ENCODE measurements at regions not wholly inside any gene's neighbourhood (a gene's known extent, or its start where the extent isn't known, plus 50 kb on each side); places are given as distances from the start of the nearest gene placed in this dataset.
"Not testable (repeated sequence)": the region's sequence is repeated elsewhere in the genome, so short reads cannot be mapped to it uniquely, and the experiment has no call there.

DNA sequence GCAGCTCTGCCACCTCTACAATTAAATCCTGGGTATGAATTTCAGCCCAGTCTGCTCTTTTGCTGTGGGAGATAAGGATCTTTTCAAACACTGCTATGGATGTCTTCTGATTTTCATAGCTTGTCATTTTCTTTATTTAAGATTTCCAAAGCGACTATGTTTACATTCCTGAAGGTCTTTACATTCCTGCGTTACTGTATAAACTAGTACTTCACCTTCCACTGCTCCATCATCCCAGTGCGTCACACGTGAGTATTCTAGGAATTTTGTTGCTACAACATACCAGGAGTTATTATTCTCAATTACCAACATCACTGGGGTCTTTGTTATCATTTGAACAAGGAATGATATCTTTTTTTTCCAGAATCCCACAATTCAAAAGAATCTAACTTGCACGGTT lies 944.7 kb downstream of the SORCS3 start:
- H3K4me3 ChIP-seq (ENCODE audit: low read length): no peak overlapping the region
- DNase-seq (ENCODE audit: low read depth, low spot score): no peak

DNA sequence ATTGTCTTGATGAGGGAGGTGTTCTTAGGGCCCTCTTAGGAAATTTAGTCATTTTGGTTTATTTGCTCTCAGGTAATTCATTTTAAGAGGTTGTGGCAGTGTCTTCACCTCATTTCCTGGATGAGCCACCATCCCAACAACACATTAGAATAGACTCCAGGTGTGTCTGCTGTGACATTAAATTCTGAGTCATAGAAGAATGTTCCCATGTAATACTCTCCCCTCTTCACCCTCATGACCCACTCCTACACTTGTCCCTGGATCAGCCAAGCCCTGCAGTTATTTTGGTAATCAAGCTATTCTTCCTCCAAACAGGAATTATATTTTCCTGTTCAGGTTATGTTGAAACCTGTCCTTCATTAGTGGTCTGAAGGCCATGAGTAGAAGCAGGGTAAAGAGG lies 944.1 kb downstream of the SORCS3 start:
- no peak overlapping the region for H3K4me3 ChIP-seq (ENCODE audit: low read length)
- DNase-seq (ENCODE audit: low read depth, low spot score): no peak

DNA sequence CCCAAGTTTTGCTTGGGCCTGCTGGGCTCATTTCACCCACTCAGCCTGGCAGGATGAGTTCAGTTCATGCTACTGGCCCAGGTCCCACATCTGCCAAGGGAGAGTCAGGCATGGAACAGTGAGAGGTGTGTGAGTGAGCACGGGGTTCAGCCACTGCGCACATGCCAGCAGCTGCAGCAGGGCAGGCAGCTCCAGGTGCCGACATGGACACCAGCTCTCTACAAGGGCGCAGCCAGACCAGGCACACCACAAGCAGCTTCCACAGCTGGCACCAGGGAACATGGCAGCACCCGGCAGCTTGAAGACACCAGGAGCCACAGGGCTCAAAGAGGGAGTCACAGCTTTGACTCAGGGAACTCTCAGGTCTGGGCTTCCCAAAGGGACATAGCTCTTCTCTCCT lies 938.0 kb downstream of the SORCS3 start:
- H3K4me3 ChIP-seq (ENCODE audit: low read length): no peak overlapping the region
- no peak for DNase-seq (ENCODE audit: low read depth, low spot score)

DNA sequence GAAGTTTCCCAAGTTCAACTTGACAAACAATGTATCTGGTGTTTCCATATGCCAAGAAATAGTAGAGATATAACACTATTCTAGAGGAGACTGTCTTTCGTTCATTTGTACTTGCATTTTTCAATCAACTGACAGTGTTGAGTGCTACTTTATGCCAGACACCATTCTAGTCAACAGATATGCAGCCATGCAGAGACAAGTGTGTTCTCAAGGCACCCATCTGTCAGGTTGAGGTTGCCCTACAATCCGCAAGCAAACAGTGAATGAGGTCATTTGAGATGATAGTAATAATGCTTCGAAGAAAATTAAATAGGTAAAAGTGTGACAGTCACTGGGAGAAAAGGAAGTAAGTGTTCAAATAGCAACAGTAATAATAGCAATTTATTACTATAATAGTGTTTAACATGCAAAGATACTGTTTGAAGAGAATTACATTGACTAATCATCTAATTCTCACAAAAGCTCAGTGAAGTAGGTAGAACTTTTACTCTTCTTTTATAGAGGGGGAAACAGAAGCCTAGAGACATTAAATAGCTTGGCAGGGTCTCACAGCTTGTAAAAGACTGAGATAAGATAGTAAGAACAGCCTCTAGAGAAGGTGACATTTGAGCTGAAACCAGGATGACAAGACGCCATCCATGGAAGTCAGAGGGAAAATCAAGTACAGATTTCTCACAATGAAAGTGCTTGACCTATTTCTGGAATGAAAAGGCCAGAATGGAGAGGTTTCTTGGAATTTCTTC lies 936.9 kb downstream of the SORCS3 start:
- no peak overlapping the region for H3K4me3 ChIP-seq (ENCODE audit: low read length)
- DNase-seq (ENCODE audit: low read depth, low spot score): no peak

DNA sequence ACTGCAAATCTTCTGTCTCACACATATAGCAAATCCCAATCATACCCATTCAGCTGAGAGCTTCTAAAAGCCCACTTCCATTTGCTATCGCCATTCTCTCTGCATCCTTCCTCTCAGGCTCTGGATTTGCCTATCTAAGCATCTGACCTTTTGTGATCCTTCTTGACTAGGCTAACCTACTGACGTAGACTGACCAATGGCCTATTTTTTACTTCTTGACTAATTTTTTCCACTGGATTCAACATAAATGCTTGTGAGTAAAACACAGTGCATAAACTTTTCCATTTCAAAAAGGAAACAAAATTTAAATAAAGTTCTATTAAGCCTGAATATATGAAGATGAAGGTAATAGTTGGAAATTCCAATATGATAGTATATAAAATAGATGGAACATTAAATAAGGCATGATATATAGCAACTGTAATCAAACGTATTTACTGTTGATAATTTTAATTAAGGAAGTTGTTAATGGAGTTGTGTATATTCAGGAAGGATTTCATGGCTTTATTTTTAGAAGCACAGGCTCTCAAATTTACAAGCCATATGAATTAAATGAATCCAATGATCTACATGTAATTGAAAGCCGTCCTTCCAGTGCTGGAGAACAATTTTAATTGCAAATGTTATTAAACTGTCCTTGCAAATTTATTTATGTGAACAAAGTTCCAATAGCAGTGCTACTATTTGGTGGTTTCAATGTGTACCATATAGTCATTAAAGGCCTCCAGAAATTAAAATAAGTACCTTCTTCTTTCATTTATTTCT lies 918.4 kb downstream of the SORCS3 start:
- H3K4me3 ChIP-seq (ENCODE audit: low read length): no peak overlapping the region
- no peak for DNase-seq (ENCODE audit: low read depth, low spot score)

DNA sequence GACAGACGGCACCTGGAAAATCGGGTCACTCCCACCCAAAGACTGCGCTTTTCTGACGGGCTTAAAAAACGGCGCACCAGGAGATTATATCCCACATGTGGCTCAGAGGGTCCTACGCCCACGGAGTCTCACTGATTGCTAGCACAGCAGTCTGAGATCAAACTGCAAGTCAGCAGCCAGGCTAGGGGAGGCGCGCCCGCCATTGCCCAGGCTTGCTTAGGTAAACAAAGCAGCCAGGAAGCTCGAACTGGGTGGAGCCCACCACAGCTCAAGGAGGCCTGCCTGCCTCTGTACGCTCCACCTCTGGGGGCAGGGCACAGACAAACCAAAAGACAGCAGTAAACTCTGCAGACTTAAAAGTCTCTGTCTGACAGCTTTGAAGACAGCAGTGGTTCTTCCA lies 909.4 kb downstream of the SORCS3 start:
- not testable (repeated sequence) for H3K4me3 ChIP-seq (ENCODE audit: low read length); DNase-seq (ENCODE audit: low read depth, low spot score)

DNA sequence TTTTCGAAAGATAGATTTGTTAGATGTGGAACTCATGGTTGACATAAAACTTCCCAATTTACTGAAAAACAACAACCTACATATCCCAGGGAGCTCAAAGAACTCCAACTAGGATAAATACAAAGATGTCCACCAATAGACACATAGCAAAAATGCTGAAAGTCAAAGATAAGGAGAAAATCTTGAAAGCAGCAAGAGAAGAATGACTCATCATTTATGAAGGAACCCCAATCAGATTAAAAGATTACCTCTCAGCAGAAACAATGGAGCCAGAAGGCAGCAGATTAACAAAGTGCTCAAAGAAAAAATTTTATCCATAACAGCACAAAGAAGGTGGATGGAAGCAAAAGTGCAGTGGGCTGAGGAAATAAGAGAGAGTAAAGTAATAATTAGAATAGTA lies 908.6 kb downstream of the SORCS3 start:
- no peak overlapping the region for H3K4me3 ChIP-seq (ENCODE audit: low read length)
- DNase-seq (ENCODE audit: low read depth, low spot score): no peak

DNA sequence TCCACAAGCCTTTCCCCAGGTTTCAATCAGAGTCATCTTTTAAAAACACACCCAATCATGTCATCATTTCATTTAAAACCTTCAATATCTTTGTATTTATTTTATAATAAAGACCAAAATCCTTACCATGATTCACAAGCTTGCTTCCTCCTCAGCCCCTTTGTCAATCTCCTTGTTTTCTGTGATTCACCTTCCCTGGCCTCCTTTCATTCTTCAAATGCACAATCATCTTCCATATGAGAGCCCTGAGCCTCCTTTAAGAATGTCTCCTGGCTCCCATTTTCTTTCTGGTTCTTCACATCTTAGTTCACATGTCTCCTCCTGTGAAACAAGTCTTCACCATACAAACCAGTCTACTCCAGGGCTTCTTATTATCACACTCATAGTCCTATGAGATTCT lies 904.0 kb downstream of the SORCS3 start:
- no peak for DNase-seq (ENCODE audit: low read depth, low spot score)
- no peak overlapping the region for H3K4me3 ChIP-seq (ENCODE audit: low read length)

DNA sequence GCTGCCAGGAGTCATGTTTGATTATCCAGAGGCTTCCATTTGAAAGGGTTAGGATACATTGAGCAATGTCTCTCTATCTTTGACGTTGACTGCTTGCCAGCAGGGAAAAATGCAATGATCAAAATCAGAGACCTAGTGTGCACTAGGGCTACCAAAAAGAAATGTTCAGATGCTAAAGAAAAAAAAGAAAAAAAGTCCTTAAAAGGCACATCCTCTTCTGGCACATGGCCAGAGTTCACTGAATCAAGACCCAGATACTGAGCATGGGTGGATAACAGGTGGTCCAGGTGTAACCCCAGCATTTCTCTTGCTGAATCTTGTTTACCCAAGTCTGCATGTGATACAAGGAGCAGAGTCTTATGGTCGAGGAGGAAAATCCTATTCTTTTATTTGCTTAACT lies 899.3 kb downstream of the SORCS3 start:
- DNase-seq (ENCODE audit: low read depth, low spot score): no peak
- H3K4me3 ChIP-seq (ENCODE audit: low read length): no peak overlapping the region

DNA sequence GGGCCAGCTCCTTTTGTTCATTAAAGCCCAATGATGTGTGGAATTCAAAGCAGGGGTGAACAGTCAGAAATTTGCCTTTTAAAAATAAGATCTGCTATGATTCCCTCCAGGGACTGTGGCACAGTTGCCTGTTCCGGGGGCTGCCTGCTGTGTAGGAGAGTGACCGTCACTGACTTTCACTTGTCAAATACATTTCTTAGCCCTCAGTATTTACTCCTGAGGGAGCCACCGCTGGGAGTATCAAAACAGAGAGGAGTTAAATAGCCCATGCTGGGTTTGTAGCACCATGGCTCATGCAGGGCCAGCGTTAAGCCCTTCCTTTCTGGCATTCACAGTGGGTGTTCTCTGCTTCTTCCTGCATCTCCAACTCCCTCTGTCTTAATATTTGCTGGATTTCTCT lies 897.8 kb downstream of the SORCS3 start:
- no peak for DNase-seq (ENCODE audit: low read depth, low spot score)
- no peak overlapping the region for H3K4me3 ChIP-seq (ENCODE audit: low read length)

DNA sequence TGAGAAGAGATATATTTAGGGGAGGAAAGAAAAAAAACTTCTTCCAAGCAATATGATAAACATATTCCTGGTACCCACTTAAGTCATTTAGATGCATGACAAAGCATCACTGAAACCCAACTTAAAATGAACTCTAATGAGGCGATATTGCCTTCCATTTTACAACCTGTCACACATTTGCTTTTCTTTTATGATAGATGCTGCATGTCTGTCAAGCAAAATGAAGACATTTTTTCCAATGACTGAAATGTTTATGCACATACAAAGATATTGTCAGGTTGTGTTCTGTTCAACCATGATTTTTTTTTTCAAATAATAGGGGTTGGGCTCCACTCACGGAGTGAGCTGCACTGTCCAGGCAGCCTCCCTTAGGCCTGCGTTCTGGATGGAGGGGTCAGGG lies 894.4 kb downstream of the SORCS3 start:
- no peak overlapping the region for H3K4me3 ChIP-seq (ENCODE audit: low read length)
- no peak for DNase-seq (ENCODE audit: low read depth, low spot score)

DNA sequence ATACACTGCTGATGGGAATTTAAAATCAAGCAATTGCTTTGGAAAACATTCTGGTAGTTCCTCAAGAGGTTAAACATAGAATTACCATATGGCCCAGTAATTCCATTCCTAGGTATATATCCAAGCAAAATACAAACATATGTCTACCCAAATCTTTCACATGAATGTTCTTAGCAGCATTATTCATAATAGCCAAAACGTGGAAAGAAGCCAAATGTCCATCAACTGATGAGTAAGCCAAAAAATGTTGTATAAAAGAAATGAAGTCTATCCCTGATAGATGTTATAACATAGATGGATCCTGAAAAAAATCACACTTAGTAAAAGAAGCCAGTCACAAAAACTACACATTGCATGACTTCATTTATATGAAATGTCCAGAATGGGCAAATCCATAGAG lies 893.0 kb downstream of the SORCS3 start:
- DNase-seq (ENCODE audit: low read depth, low spot score): no peak
- H3K4me3 ChIP-seq (ENCODE audit: low read length): no peak overlapping the region

DNA sequence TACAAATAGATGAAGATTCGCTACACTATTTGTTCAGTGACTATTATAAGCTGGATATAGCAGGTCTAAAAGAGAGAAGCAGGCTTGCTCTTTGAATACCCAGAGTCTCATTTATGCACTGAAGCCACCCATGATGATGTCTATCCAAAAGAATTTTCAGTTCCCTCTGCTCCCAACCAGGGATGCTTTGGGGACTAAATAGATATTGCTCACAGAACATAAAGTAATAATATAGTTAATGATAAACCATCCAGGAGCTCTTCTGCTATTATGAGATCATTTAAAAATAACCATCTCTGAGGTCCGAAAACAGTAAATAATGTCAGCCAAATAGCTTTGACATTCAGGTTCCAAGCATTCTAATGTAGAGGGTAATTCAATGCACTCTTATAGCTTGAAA lies 875.4 kb downstream of the SORCS3 start:
- no peak for DNase-seq (ENCODE audit: low read depth, low spot score)
- no peak overlapping the region for H3K4me3 ChIP-seq (ENCODE audit: low read length)

DNA sequence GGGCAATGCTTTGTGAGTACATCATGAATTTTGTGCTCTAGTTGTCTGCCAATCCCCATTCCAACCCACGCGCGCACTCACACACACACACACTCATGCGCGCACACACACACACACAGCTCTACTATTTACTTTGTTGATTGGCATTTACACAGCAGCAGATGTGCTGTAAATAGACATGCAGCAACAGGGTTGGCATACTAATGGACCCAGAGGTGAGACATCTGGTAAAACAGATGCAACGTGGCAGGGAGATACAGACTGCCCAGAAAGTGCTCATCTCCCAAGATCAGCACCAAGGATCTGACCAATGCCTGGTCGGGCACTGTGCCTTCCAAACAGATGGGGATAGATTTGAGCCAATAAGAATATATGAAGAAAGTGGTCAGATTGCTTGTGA lies 873.0 kb downstream of the SORCS3 start:
- H3K4me3 ChIP-seq (ENCODE audit: low read length): no peak overlapping the region

DNA sequence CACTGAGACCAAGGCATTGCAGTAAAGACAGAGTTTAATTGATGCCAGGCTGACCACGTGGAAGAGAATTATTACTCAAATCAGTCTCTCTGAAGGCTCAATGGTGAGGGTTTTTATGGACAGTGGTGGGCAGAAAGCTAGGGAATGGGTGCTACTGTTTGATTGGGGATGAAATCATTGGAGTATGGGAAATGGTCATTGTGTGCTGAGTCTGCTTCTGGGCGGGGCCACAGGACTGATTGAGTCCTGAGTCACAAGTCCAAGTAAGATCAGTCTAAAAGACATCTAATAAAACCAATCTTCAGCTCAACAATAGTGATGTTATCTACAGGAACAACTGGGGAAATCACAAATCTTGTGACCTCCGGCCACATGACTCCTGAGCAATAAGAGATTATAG lies 868.4 kb downstream of the SORCS3 start:
- DNase-seq (ENCODE audit: low read depth, low spot score): no peak
- H3K4me3 ChIP-seq (ENCODE audit: low read length): no peak overlapping the region

More for the DNA sequence above, 873.0 kb downstream of the SORCS3 start:
- no peak for DNase-seq (ENCODE audit: low read depth, low spot score)

DNA sequence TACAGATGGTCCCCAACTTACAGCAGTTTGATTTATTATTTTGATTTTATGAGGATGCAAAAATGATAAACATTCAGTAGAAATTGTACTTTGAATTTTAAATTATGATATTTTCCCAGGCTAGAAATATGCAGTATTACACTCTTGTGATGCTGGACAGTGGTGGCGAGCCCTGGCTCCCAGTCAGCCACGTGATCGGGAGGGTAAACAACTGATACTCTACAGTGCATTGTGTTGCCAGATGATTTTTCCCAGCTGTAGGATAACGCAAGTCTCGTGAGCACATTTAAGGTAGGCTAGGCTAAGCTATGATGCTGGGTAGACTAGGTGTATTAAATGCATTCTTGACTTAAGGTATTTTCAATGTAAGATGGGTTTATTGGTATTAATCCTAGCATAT lies 865.2 kb downstream of the SORCS3 start:
- no peak for DNase-seq (ENCODE audit: low read depth, low spot score)
- no peak overlapping the region for H3K4me3 ChIP-seq (ENCODE audit: low read length)

DNA sequence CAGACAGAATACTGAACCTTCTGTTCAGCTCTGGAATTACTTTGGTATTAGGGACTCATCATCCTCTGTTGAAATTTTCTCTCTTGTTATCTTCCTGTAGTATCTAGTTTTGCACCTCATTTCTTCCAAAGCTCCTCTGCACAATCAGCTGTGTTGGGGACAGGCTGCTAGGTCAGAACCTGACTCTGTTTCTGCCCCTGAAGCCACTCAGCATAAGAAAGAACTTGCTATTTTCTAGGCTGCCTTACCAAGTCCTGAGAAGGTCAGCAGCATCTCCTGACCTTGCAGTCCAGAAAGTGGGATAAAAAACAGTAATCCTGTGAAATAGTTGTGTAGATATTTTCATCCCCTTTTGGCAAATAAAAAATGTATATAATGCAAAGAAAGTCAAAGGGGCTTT lies 862.6 kb downstream of the SORCS3 start:
- DNase-seq (ENCODE audit: low read depth, low spot score): no peak
- no peak overlapping the region for H3K4me3 ChIP-seq (ENCODE audit: low read length)

DNA sequence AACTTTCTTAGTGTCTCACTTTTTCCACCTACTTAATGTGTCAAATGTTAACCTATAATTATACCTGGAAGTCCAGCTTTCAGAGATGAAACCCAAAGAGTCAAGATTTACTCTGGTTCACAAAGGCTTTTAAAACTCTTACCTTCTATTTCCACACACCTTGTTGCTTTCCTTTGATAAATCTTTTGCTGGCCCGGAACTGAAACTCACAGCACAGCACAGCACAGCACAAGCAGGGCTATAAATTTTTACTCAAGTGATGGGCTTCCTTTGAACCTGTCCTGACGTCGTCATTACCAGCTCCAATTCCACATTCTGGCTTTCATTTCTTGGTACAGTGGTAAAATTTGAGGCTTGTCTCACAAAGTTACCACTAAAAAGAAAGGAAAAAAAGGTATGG lies 861.0 kb downstream of the SORCS3 start:
- no peak for DNase-seq (ENCODE audit: low read depth, low spot score)
- no peak overlapping the region for H3K4me3 ChIP-seq (ENCODE audit: low read length)

DNA sequence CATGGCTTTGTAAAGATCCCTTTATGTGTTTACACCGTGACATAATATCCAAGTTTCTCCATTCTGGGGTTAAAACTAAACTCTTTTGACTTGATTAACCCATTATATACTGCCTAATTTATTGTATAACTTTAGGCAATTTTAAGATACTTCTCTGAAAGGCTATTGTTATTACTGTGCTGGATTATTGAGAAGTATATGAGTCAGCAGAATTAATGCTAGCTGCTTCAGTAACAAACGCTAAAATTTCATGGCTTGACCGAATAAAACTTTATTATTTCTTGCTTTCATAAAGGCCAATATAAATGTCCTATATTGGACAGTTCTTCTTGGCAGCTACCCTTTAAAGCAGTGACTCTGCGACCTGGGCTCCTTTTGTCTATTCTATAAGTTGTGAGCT lies 853.9 kb downstream of the SORCS3 start:
- H3K4me3 ChIP-seq (ENCODE audit: low read length): no peak overlapping the region
- DNase-seq (ENCODE audit: low read depth, low spot score): no peak

DNA sequence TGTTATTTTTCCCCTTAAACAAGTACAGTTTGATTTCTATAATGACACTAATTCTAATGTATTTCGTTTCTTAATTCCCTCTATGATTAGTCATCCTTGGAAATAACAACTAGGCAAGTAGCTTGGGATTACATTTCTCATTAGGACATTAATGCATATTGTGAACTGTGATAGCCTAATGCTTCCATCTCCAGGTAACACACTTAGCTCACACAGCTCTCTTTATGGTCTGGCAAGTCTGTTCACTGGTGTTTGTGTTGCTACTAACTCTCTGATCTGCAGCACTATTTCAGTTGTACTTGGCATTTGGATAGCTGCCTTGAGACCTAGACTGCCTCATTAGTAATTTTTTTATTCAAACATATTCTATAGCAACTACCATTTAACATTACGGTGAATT lies 853.2 kb downstream of the SORCS3 start:
- no peak for DNase-seq (ENCODE audit: low read depth, low spot score)
- H3K4me3 ChIP-seq (ENCODE audit: low read length): no peak overlapping the region

DNA sequence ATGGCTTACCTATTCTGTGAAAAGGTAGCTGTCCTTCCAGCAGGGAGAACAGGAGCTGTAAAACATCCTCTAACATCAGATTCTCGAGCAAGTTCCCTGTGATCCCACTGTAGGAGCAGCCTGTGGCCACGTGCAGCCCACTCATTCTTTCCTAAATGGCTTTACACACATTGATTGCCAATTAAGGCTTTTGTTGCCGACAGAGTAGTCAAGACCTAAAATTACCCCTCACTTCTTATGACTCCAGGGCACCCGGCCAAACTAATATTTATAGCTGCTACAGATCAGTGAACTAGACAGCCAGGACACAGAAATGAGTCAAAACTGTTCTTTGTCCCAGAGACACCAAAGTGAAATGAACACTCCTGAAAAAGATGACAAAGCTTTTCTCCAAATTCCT lies 832.1 kb downstream of the SORCS3 start:
- H3K4me3 ChIP-seq (ENCODE audit: low read length): no peak overlapping the region
- no peak for DNase-seq (ENCODE audit: low read depth, low spot score)

All from Jurkat, Clone E6-1 (cell line).